IMR-90 (cell line): ENCODE measurements at regions not wholly inside any gene's neighbourhood (a gene's known extent, or its start where the extent isn't known, plus 50 kb on each side); places are given as distances from the start of the nearest gene placed in this dataset.

ENCODE experiments used
- ATAC-seq: fragments of 200-7000 bp; cut with Tn5 transposase; 2 replicates; pipeline ENCODE4 v1.9.1; 2020; ENCODE audit warnings: low read depth, mild to moderate bottlenecking, moderate library complexity
- BruUV-seq: library from RNA; stranded (reverse); fragments of 400-500 nt; replicated peaks from 2 replicates; lab custom pipeline; 2021; lab: Mats Ljungman, UMichigan
- CTCF ChIA-PET: fragments of 300-600 bp; formaldehyde crosslinking; extraction: SDS; loops from one replicate; lab custom pipeline; 2021; ENCODE audit warnings: antibody characterized with exemption; lab: Yijun Ruan, JAX
- POLR2A ChIA-PET: fragments of 300-600 bp; sonication (Branson Sonifier 250); formaldehyde crosslinking; loops from one replicate; lab custom pipeline; 2022; ENCODE audit warnings: antibody characterized with exemption; ENCODE audit not compliant: unreplicated experiment; lab: Charles Lee
- DNase-seq: peaks from one replicate; pipeline ENCODE4 v3.0.0; 2013
- H2AFZ ChIP-seq: replicated peaks from 2 replicates; pipeline ENCODE3; 2013; ENCODE audit warnings: low read length, mild to moderate bottlenecking; ENCODE audit not compliant: poor library complexity
- H2AK5ac ChIP-seq: 2 replicates; pipeline ENCODE4 v1.6.1; 2013; ENCODE audit warnings: low read depth, low read length, inconsistent platforms
- H2AK9ac ChIP-seq: replicated peaks from 2 replicates; pipeline ENCODE3; 2013; ENCODE audit warnings: mild to moderate bottlenecking, low read depth, low read length, moderate library complexity; ENCODE audit not compliant: poor library complexity
- H2BK120ac ChIP-seq: 2 replicates; pipeline ENCODE4 v1.6.1; 2013; ENCODE audit warnings: low read depth, low read length, inconsistent platforms
- H2BK15ac ChIP-seq: 3 replicates; pipeline ENCODE4 v1.6.1; 2013; ENCODE audit warnings: low read depth, low read length, inconsistent platforms
- H2BK20ac ChIP-seq: 2 replicates; pipeline ENCODE4 v1.6.1; 2013; ENCODE audit warnings: low read depth, mild to moderate bottlenecking, inconsistent platforms, low read length, moderate library complexity
- H2BK5ac ChIP-seq: 2 replicates; pipeline ENCODE4 v1.6.1; 2013; ENCODE audit warnings: mild to moderate bottlenecking, low read depth, low read length, inconsistent platforms; ENCODE audit not compliant: poor library complexity, severe bottlenecking
- H3K14ac ChIP-seq: replicated peaks from 2 replicates; pipeline ENCODE4 v1.6.1; 2013; ENCODE audit warnings: low read depth, low read length, inconsistent platforms
- H3K18ac ChIP-seq: 2 replicates; pipeline ENCODE4 v1.6.1; 2013; ENCODE audit warnings: low read depth, low read length, control low read depth
- H3K23ac ChIP-seq: 2 replicates; pipeline ENCODE4 v1.6.1; 2013; ENCODE audit warnings: low read depth, low read length, inconsistent platforms
- H3K27ac ChIP-seq: 2 replicates; pipeline ENCODE4 v1.5.1; 2013; ENCODE audit warnings: mild to moderate bottlenecking, control low read depth, low read length; ENCODE audit not compliant: insufficient read depth
- H3K27me3 ChIP-seq: 2 replicates; pipeline ENCODE4 v1.6.1; 2013; ENCODE audit warnings: low read length; ENCODE audit not compliant: control insufficient read depth, insufficient read depth
- H3K36me3 ChIP-seq: 2 replicates; pipeline ENCODE4 v1.6.1; 2013; ENCODE audit warnings: low read length, mixed read lengths; ENCODE audit not compliant: control insufficient read depth, insufficient read depth
- H3K4ac ChIP-seq: 2 replicates; pipeline ENCODE4 v1.6.1; 2013; ENCODE audit warnings: low read depth, low read length, inconsistent platforms
- H3K4me1 ChIP-seq: 2 replicates; pipeline ENCODE4 v1.6.1; 2013; ENCODE audit warnings: low read length, mixed read lengths; ENCODE audit not compliant: control insufficient read depth, insufficient read depth
- H3K4me2 ChIP-seq: 2 replicates; pipeline ENCODE4 v1.6.1; 2013; ENCODE audit warnings: low read depth, mild to moderate bottlenecking, control low read depth, low read length, moderate library complexity
- H3K4me3 ChIP-seq: 2 replicates; pipeline ENCODE4 v1.5.1; 2013; ENCODE audit warnings: low read depth, mild to moderate bottlenecking, control low read depth, low read length, moderate library complexity; ENCODE audit not compliant: insufficient read depth
- H3K56ac ChIP-seq: 2 replicates; pipeline ENCODE4 v1.6.1; 2013; ENCODE audit warnings: low read length, inconsistent platforms; ENCODE audit not compliant: insufficient read depth; ENCODE audit errors: extremely low read depth
- H3K79me1 ChIP-seq, 2 experiments: 2 replicates each; pipeline ENCODE4 v1.6.1; 2013; ENCODE audit warnings: low read length in 2 of 2, inconsistent platforms in 1 of 2, low read depth in 1 of 2
- H3K9ac ChIP-seq: 2 replicates; pipeline ENCODE4 v1.6.1; 2013; ENCODE audit warnings: low read depth, low read length, control low read depth
- H3K9me1 ChIP-seq: 2 replicates; pipeline ENCODE4 v1.6.1; 2013; ENCODE audit warnings: low read length, inconsistent platforms; ENCODE audit not compliant: insufficient read depth
- H3K9me3 ChIP-seq: 2 replicates; pipeline ENCODE4 v1.6.1; 2013; ENCODE audit warnings: low read length; ENCODE audit not compliant: control insufficient read depth, insufficient read depth
- H4K20me1 ChIP-seq: 2 replicates; pipeline ENCODE4 v1.6.1; 2013; ENCODE audit warnings: low read length, inconsistent platforms; ENCODE audit not compliant: insufficient read depth
- H4K5ac ChIP-seq: 2 replicates; pipeline ENCODE4 v1.6.1; 2013; ENCODE audit warnings: mild to moderate bottlenecking, low read depth, low read length, control low read depth
- H4K8ac ChIP-seq, 2 experiments: 2 replicates each; pipeline ENCODE4 v1.6.1; 2013; ENCODE audit warnings: low read depth in 2 of 2, low read length in 2 of 2, control low read depth in 1 of 2, inconsistent platforms in 1 of 2
- H4K91ac ChIP-seq: 2 replicates; pipeline ENCODE4 v1.6.1; 2013; ENCODE audit warnings: low read depth, low read length, inconsistent platforms; ENCODE audit not compliant: insufficient read depth
- BHLHE40 ChIP-seq: fragments of 150-350 bp; IDR thresholded peaks from 2 replicates; pipeline ENCODE4 v1.6.1; 2016; ENCODE audit warnings: mild to moderate bottlenecking, low read depth, low read length
- CEBPB ChIP-seq: IDR thresholded peaks from 2 replicates; pipeline ENCODE4 v1.6.1; 2012; ENCODE audit warnings: low read depth, low read length, improper control_type of control experiment
- CHD1 ChIP-seq: IDR thresholded peaks from 2 replicates; pipeline ENCODE4 v1.6.1; 2012; ENCODE audit warnings: low read depth, low read length, improper control_type of control experiment
- FOS ChIP-seq: fragments of 150-350 bp; IDR thresholded peaks from 2 replicates; pipeline ENCODE4 v1.6.1; 2016; ENCODE audit warnings: low read depth, low read length
- MAFK ChIP-seq: IDR thresholded peaks from 2 replicates; pipeline ENCODE4 v1.6.1; 2012; ENCODE audit warnings: low read depth, low read length, improper control_type of control experiment
- MAZ ChIP-seq: IDR thresholded peaks from 2 replicates; pipeline ENCODE4 v1.6.1; 2012; ENCODE audit warnings: low read depth, mild to moderate bottlenecking, low read length, improper control_type of control experiment, moderate library complexity, borderline replicate concordance
- MXI1 ChIP-seq: IDR thresholded peaks from 2 replicates; pipeline ENCODE4 v1.6.1; 2012; ENCODE audit warnings: low read depth, mild to moderate bottlenecking, low read length, moderate library complexity, borderline replicate concordance
- NFE2L2 ChIP-seq: fragments of 150-350 bp; IDR thresholded peaks from 2 replicates; pipeline ENCODE4 v1.6.1; 2016; ENCODE audit warnings: low read depth, mild to moderate bottlenecking, low read length
- POLR2A ChIP-seq: IDR thresholded peaks from 2 replicates; pipeline ENCODE4 v1.6.1; 2012; ENCODE audit warnings: mild to moderate bottlenecking, low read depth, low read length
- RAD21 ChIP-seq: IDR thresholded peaks from 2 replicates; pipeline ENCODE4 v1.6.1; 2012; ENCODE audit warnings: low read length, improper control_type of control experiment
- RCOR1 ChIP-seq: IDR thresholded peaks from 2 replicates; pipeline ENCODE4 v1.6.1; 2012; ENCODE audit warnings: mild to moderate bottlenecking, low read length, improper control_type of control experiment; ENCODE audit not compliant: insufficient replicate concordance
- RFX5 ChIP-seq: IDR thresholded peaks from 2 replicates; pipeline ENCODE4 v1.8.0; 2012; ENCODE audit warnings: low read depth, mild to moderate bottlenecking, low read length, moderate library complexity
- SMC3 ChIP-seq: fragments of 150-350 bp; IDR thresholded peaks from 2 replicates; pipeline ENCODE4 v1.6.1; 2016; ENCODE audit warnings: low read depth, mild to moderate bottlenecking, antibody characterized with exemption, low read length, moderate library complexity
- WGBS, 2 experiments: methylation state at CpG; one replicate each; pipeline versions ENCODE4 v1.1.5 to v1.1.7; 2013; ENCODE audit warnings: missing lambda C conversion rate in 2 of 2; ENCODE audit not compliant: insufficient read length in 1 of 2; ENCODE audit errors: extremely low coverage in 2 of 2; 5-methylcytosine and 5-hydroxymethylcytosine counted together
- dilution Hi-C: fragments of 300-500 bp; cut with HindIII; formaldehyde crosslinking; loops from one replicate; pipeline ENCODE4 v1.14.3; 2018; ENCODE audit warnings: low sequenced_read_pairs; ENCODE audit not compliant: unreplicated experiment
- in situ Hi-C: fragments of 300-500 bp; cut with MboI; formaldehyde crosslinking; loops from 3 replicates; pipeline ENCODE4 v1.14.3; 2019; ENCODE audit warnings: low sequenced_read_pairs, inconsistent platforms, mixed read lengths
- intact Hi-C: fragments of 100-400 bp; cut with micrococcal nuclease; formaldehyde crosslinking; loops from 2 replicates; pipeline ENCODE4 v1.10.0; 2022
- TF ChIP-seq, protein P1 (sequence below): conservative IDR thresholded peaks from 2 replicates; pipeline ENCODE4 v1.5.1; 2012; ENCODE audit warnings: mild to moderate bottlenecking, low read depth, low read length, improper control_type of control experiment
- TF ChIP-seq, protein P2 (sequence below): fragments of 150-350 bp; IDR thresholded peaks from 2 replicates; pipeline ENCODE4 v1.6.1; 2017; ENCODE audit warnings: mild to moderate bottlenecking, antibody characterized with exemption, low read length, low read depth
- TF ChIP-seq, protein P3 (sequence below): fragments of 150-350 bp; IDR thresholded peaks from 2 replicates; pipeline ENCODE4 v1.6.1; 2016; ENCODE audit warnings: low read depth, mild to moderate bottlenecking, low read length, moderate library complexity, borderline replicate concordance

DNA sequence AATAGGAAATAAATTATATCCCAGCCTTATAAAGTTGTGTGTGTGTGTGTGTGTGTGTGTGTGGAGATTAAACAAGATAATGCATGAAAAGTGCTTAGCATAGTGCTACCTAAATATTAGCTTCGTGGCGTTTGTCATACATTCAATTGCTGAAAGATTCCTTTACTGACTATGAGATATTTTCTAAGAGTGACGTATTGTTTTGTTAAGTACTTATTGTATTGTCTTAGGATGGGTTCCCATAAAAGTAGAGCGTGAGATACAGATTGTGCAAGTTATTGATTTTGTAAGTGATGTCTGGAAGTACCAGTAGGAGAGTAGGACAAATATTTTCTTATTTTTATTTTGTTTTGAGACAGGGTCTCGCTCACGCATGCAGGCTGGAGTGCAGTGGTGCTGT lies 730.0 kb downstream of the CDH8 start:
- dilution Hi-C loops = no loop called here

More for the DNA sequence above, 730.0 kb downstream of the CDH8 start:
- Histone ChIP-seq H3K9me3 (peaks cover 10% of the 10 kb centered on the region), H3K4ac (no peak overlapping the region), H4K5ac (no peak overlapping the region), H3K4me3 (no peak overlapping the region), H3K4me2 (no peak overlapping the region), H3K14ac (no peak overlapping the region), H3K9me1 (no peaks in the 10 kb centered on the region), H3K23ac (no peak overlapping the region), H2BK15ac (no peak overlapping the region), H4K20me1 (no peaks in the 10 kb centered on the region), H3K36me3 (no peaks in the 10 kb centered on the region), H2BK20ac (no peak overlapping the region), H3K79me1 (no peaks in the 10 kb centered on the region), H3K27me3 (no peaks in the 10 kb centered on the region), H3K56ac (no peak overlapping the region), H2BK120ac (no peak overlapping the region), H3K27ac (no peak overlapping the region), H3K4me1 (no peaks in the 10 kb centered on the region), H2BK5ac (no peak overlapping the region), H2AFZ (no peak overlapping the region), H2AK5ac (no peak overlapping the region), H3K18ac (no peak overlapping the region), H2AK9ac (no peak overlapping the region), H4K8ac (no peak overlapping the region), H4K91ac (no peak overlapping the region), H3K9ac (no peak overlapping the region)
- no CpG with 5 or more reads among the region's 6 CpGs for WGBS, 2 experiments
- intact Hi-C loops = no loop called here
- ATAC-seq (no peak), DNase-seq (no peak)
- ChIA-PET POLR2A (no interaction called here), CTCF (no interaction called here)
- no peak for TF ChIP-seq RFX5
- no peak for TF ChIP-seq NFE2L2
- TF ChIP-seq RCOR1 = no peak
- TF ChIP-seq, protein P1, sequence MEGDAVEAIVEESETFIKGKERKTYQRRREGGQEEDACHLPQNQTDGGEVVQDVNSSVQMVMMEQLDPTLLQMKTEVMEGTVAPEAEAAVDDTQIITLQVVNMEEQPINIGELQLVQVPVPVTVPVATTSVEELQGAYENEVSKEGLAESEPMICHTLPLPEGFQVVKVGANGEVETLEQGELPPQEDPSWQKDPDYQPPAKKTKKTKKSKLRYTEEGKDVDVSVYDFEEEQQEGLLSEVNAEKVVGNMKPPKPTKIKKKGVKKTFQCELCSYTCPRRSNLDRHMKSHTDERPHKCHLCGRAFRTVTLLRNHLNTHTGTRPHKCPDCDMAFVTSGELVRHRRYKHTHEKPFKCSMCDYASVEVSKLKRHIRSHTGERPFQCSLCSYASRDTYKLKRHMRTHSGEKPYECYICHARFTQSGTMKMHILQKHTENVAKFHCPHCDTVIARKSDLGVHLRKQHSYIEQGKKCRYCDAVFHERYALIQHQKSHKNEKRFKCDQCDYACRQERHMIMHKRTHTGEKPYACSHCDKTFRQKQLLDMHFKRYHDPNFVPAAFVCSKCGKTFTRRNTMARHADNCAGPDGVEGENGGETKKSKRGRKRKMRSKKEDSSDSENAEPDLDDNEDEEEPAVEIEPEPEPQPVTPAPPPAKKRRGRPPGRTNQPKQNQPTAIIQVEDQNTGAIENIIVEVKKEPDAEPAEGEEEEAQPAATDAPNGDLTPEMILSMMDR = no peak
- no peak for TF ChIP-seq RAD21
- TF ChIP-seq CHD1 = no peak
- TF ChIP-seq SMC3 = no peak
- TF ChIP-seq, protein P2, sequence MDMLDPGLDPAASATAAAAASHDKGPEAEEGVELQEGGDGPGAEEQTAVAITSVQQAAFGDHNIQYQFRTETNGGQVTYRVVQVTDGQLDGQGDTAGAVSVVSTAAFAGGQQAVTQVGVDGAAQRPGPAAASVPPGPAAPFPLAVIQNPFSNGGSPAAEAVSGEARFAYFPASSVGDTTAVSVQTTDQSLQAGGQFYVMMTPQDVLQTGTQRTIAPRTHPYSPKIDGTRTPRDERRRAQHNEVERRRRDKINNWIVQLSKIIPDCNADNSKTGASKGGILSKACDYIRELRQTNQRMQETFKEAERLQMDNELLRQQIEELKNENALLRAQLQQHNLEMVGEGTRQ = no peak
- TF ChIP-seq POLR2A = no peak
- TF ChIP-seq CEBPB = no peak
- TF ChIP-seq BHLHE40 = no peak
- TF ChIP-seq MAZ = no peak
- TF ChIP-seq, protein P3, sequence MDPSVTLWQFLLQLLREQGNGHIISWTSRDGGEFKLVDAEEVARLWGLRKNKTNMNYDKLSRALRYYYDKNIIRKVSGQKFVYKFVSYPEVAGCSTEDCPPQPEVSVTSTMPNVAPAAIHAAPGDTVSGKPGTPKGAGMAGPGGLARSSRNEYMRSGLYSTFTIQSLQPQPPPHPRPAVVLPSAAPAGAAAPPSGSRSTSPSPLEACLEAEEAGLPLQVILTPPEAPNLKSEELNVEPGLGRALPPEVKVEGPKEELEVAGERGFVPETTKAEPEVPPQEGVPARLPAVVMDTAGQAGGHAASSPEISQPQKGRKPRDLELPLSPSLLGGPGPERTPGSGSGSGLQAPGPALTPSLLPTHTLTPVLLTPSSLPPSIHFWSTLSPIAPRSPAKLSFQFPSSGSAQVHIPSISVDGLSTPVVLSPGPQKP = no peak
- TF ChIP-seq MAFK = no peak
- TF ChIP-seq FOS = no peak
- no peak for TF ChIP-seq MXI1
- in situ Hi-C loops = no loop called here
- BruUV-seq = no TSS peak
